Neural cell (in vitro differentiated cells): ENCODE measurements at regions not wholly inside any gene's neighbourhood (a gene's known extent, or its start where the extent isn't known, plus 50 kb on each side); places are given as distances from the start of the nearest gene placed in this dataset.
"Not testable (repeated sequence)": the region's sequence is repeated elsewhere in the genome, so short reads cannot be mapped to it uniquely, and the experiment has no call there.

Experiments
- H2AFZ ChIP-seq: fragments of 200-600, 300-800 bp; sonication (generic), shearing (Covaris generic); 2 replicates; pipeline ENCODE4 v1.6.0; 2014; ENCODE audit warnings: low read depth, mild to moderate bottlenecking, antibody characterized with exemption, low read length, moderate library complexity
- H3F3A ChIP-seq: fragments of 200-600 bp; shearing (Covaris generic); 2 replicates; pipeline ENCODE4 v1.6.1; 2016; ENCODE audit warnings: mild to moderate bottlenecking, moderate library complexity, mixed read lengths, antibody characterized with exemption, low read length; ENCODE audit not compliant: insufficient read depth, poor library complexity, severe bottlenecking
- H3K27ac ChIP-seq: fragments of 200-600, 300-800 bp; sonication (generic), shearing (Covaris generic); 2 replicates; pipeline ENCODE4 v1.5.1; 2014; ENCODE audit warnings: mild to moderate bottlenecking, low read length, moderate library complexity
- H3K27me3 ChIP-seq: fragments of 300-800, 200-600 bp; sonication (generic), shearing (Covaris generic); 2 replicates; pipeline ENCODE4 v1.6.0; 2014; ENCODE audit warnings: mild to moderate bottlenecking, low read depth, low read length, moderate library complexity; ENCODE audit not compliant: insufficient read depth
- H3K36me3 ChIP-seq: fragments of 300-800, 200-600 bp; sonication (generic), shearing (Covaris generic); 2 replicates; pipeline ENCODE4 v1.5.1; 2014; ENCODE audit warnings: mild to moderate bottlenecking, antibody characterized with exemption, low read length, moderate library complexity; ENCODE audit not compliant: insufficient read depth
- H3K4me2 ChIP-seq: fragments of 300-800, 200-600 bp; sonication (generic), shearing (Covaris generic); 2 replicates; pipeline ENCODE4 v1.6.0; 2014; ENCODE audit warnings: mild to moderate bottlenecking, low read length
- H3K4me3 ChIP-seq: fragments of 300-800, 200-600 bp; sonication (generic), shearing (Covaris generic); 2 replicates; pipeline ENCODE4 v1.5.1; 2014; ENCODE audit warnings: mild to moderate bottlenecking, low read length, moderate library complexity
- H3K79me2 ChIP-seq: fragments of 200-600 bp; shearing (Covaris generic); replicated peaks from 2 replicates; pipeline ENCODE4 v1.6.0; 2014; ENCODE audit warnings: mild to moderate bottlenecking, low read length, moderate library complexity; ENCODE audit not compliant: insufficient read depth
- H3K9ac ChIP-seq: fragments of 300-800, 200-600 bp; sonication (generic), shearing (Covaris generic); 2 replicates; pipeline ENCODE4 v1.6.1; 2016; ENCODE audit warnings: mild to moderate bottlenecking, low read length, mixed read lengths
- H3K9me2 ChIP-seq: fragments of 200-600 bp; shearing (Covaris generic); 2 replicates; pipeline ENCODE4 v1.6.1; 2016; ENCODE audit warnings: mild to moderate bottlenecking, low read length, mixed read lengths; ENCODE audit not compliant: insufficient read depth
- H3K9me3 ChIP-seq: fragments of 200-600, 300-800 bp; sonication (generic), shearing (Covaris generic); 2 replicates; pipeline ENCODE4 v1.6.1; 2016; ENCODE audit warnings: mild to moderate bottlenecking, mixed run types, low read length, moderate library complexity, mixed read lengths
- H4K20me1 ChIP-seq: fragments of 200-600 bp; shearing (Covaris generic); 2 replicates; pipeline ENCODE4 v1.6.1; 2016; ENCODE audit warnings: mild to moderate bottlenecking, mixed run types; ENCODE audit not compliant: insufficient read depth
- CTCF ChIP-seq: fragments of 450-650 bp; IDR thresholded peaks from 2 replicates; pipeline ENCODE4 v1.5.1; 2014; ENCODE audit warnings: antibody characterized with exemption, mild to moderate bottlenecking, moderate library complexity; ENCODE audit not compliant: poor library complexity, severe bottlenecking
- EP300 ChIP-seq: fragments of 450-650 bp; conservative IDR thresholded peaks from 2 replicates; pipeline ENCODE4 v1.6.1; 2014; ENCODE audit warnings: antibody characterized with exemption, mild to moderate bottlenecking, moderate library complexity; ENCODE audit not compliant: poor library complexity, severe bottlenecking
- EZH2 ChIP-seq: fragments of 200-600, 300-800 bp; shearing (Covaris generic), sonication (generic); IDR thresholded peaks from 2 replicates; pipeline ENCODE4 v1.6.1; 2014; ENCODE audit warnings: antibody characterized with exemption, low read length, borderline replicate concordance, mild to moderate bottlenecking; ENCODE audit not compliant: insufficient read depth, poor library complexity, severe bottlenecking
- MXI1 ChIP-seq: fragments of 450-650 bp; conservative IDR thresholded peaks from 2 replicates; pipeline ENCODE4 v1.6.1; 2014; ENCODE audit warnings: antibody characterized with exemption, mild to moderate bottlenecking; ENCODE audit not compliant: poor library complexity, severe bottlenecking
- POLR2AphosphoS5 ChIP-seq: IDR thresholded peaks from 2 replicates; pipeline ENCODE4 v1.6.1; 2012
- RAD21 ChIP-seq: fragments of 450-650 bp; conservative IDR thresholded peaks from 2 replicates; pipeline ENCODE4 v1.6.1; 2014; ENCODE audit warnings: antibody characterized with exemption, mild to moderate bottlenecking, moderate library complexity
- REST ChIP-seq: IDR thresholded peaks from 2 replicates; pipeline ENCODE4 v1.6.1; 2012; ENCODE audit warnings: borderline replicate concordance
- SMC3 ChIP-seq: fragments of 450-650 bp; conservative IDR thresholded peaks from 2 replicates; pipeline ENCODE4 v1.6.1; 2014; ENCODE audit warnings: antibody characterized with exemption, mild to moderate bottlenecking, moderate library complexity; ENCODE audit not compliant: poor library complexity
- TAF1 ChIP-seq: IDR thresholded peaks from 2 replicates; pipeline ENCODE4 v1.6.1; 2012; ENCODE audit warnings: low read depth

- H3F3A ChIP-seq: no peaks in the 10 kb centered on the region
- H3K27ac ChIP-seq: no peak overlapping the region
- TF ChIP-seq MXI1: no peak
- TF ChIP-seq RAD21: no peak
- TF ChIP-seq SMC3: no peak
- TF ChIP-seq POLR2AphosphoS5: no peak
- no peak for TF ChIP-seq REST
- TF ChIP-seq CTCF: no peak
- TF ChIP-seq EP300: no peak
- H3K9ac ChIP-seq: no peak overlapping the region
- H3K4me3 ChIP-seq: no peak overlapping the region
- H3K27me3 ChIP-seq: no peaks in the 10 kb centered on the region
- H3K36me3 ChIP-seq: no peaks in the 10 kb centered on the region
- no peaks in the 10 kb centered on the region for H4K20me1 ChIP-seq
- no peaks in the 10 kb centered on the region for H3K9me2 ChIP-seq
- H3K79me2 ChIP-seq: no peaks in the 10 kb centered on the region
- H2AFZ ChIP-seq: no peak overlapping the region
- H3K9me3 ChIP-seq: no peaks in the 10 kb centered on the region
- no peak overlapping the region for H3K4me2 ChIP-seq
Observed at GRCh38 chr14:22177870-22178269, 411.2 kb downstream of the DAD1 start.

GRCh38 chr14:22176957-22177356 is 412.1 kb downstream of the DAD1 start:
- TF ChIP-seq TAF1 (no peak), MXI1 (no peak), EZH2 (no peak), POLR2AphosphoS5 (no peak), CTCF (no peak), EP300 (no peak), SMC3 (no peak), REST (no peak), RAD21 (no peak)
- no peaks in the 10 kb centered on the region for H3K36me3 ChIP-seq
- no peak overlapping the region for H3K27ac ChIP-seq
- H2AFZ ChIP-seq: no peak overlapping the region
- no peaks in the 10 kb centered on the region for H3K79me2 ChIP-seq
- H3F3A ChIP-seq: no peaks in the 10 kb centered on the region
- no peaks in the 10 kb centered on the region for H3K9me2 ChIP-seq
- no peaks in the 10 kb centered on the region for H3K27me3 ChIP-seq
- no peaks in the 10 kb centered on the region for H4K20me1 ChIP-seq
- H3K9ac ChIP-seq: no peak overlapping the region
- no peak overlapping the region for H3K4me3 ChIP-seq
- H3K4me2 ChIP-seq: no peak overlapping the region
- no peaks in the 10 kb centered on the region for H3K9me3 ChIP-seq

- not testable (repeated sequence) for H3K36me3 ChIP-seq, H3K27me3 ChIP-seq, H3F3A ChIP-seq, H2AFZ ChIP-seq, H3K4me3 ChIP-seq, H4K20me1 ChIP-seq, H3K79me2 ChIP-seq, H3K27ac ChIP-seq, H3K9me2 ChIP-seq, H3K9ac ChIP-seq, H3K9me3 ChIP-seq, H3K4me2 ChIP-seq
Observed at GRCh38 chr14:22175278-22175558, 413.8 kb downstream of the DAD1 start.
